ENCODE measurements at regions not wholly inside any gene's neighbourhood (a gene's known extent, or its start where the extent isn't known, plus 50 kb on each side); places are given as distances from the start of the nearest gene placed in this dataset.

DNA sequence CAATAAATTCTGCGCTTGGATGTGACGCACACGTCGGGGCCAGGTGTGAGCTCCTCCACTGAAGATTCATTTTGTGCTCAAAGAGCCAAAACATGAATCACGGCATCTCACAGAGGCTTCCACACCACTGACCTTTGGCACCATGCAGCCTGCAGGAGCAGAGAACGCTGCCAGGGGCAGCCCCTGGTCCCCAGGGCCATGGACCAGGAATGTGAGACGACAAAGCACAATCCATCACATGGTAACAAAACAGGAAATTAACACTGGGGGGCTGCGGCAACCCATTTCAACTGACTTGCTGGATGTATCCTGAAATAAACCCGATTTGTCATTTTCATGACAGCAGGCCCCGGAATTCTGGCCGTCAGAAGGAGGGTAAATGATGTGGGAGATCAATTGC, 167.5 kb upstream of the IGF1R start:
- Histone ChIP-seq H3K27me3 (ENCODE audit: insufficient read depth in 3 of 3, low read length in 2 of 3) (no peaks in the 10 kb centered on the region), H3K27ac (no peak overlapping the region), H3K4me3 (no peak overlapping the region), H3K9me3 (peaks cover 13% of the 10 kb centered on the region), H3K36me3 (ENCODE audit: insufficient read depth in 1 of 2, low read depth in 1 of 2) (no peaks in the 10 kb centered on the region), H3K4me1 (no peaks in the 10 kb centered on the region)
- intact Hi-C loops (cut with DNase I), result no loop called here
- DNase-seq (peak in 1 of 2 donors; percentile 54), ATAC-seq (peak in 1 of 4 donors; percentile 26)
- WGBS, 3 donors, result 46 to 52% (median 48%) methylated on average over 11 of the region's 11 CpGs
- TF ChIP-seq, protein P1, sequence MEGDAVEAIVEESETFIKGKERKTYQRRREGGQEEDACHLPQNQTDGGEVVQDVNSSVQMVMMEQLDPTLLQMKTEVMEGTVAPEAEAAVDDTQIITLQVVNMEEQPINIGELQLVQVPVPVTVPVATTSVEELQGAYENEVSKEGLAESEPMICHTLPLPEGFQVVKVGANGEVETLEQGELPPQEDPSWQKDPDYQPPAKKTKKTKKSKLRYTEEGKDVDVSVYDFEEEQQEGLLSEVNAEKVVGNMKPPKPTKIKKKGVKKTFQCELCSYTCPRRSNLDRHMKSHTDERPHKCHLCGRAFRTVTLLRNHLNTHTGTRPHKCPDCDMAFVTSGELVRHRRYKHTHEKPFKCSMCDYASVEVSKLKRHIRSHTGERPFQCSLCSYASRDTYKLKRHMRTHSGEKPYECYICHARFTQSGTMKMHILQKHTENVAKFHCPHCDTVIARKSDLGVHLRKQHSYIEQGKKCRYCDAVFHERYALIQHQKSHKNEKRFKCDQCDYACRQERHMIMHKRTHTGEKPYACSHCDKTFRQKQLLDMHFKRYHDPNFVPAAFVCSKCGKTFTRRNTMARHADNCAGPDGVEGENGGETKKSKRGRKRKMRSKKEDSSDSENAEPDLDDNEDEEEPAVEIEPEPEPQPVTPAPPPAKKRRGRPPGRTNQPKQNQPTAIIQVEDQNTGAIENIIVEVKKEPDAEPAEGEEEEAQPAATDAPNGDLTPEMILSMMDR (IDR thresholded peaks at IDR 0.05), result no peak

DNA sequence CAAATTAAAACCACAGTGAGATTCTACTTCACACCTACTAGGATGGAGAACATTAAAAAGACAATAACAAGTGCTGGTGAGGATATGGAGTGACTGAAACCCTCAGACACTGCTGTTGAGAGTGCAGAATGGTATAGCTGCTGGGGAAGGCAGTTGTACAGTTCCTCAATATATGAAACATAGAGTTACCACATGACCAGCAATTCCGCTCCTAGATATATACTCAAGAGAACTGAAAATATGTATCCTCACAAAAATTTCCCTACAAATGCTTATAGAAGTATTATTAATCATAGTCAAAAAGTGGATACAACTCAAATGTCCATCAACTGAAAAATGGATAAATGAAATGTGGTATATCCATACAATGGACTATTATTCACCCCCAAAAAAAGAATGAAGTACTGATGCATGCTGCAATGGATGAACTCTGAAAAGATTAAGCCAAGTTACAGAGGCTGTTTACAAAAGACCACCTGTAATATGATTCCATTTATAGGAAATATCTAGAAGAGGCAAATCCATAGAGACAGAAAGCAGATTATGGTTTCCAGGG, 164.7 kb upstream of the IGF1R start:
- H3K4me3 ChIP-seq, result no peak overlapping the region
- H3K36me3 ChIP-seq (ENCODE audit: insufficient read depth in 1 of 2, low read depth in 1 of 2), result no peaks in the 10 kb centered on the region
- no peaks in the 10 kb centered on the region for H3K4me1 ChIP-seq
- intact Hi-C loops (cut with DNase I), result no loop called here
- H3K27ac ChIP-seq, result no peak overlapping the region
- no peak for DNase-seq
- H3K27me3 ChIP-seq (ENCODE audit: insufficient read depth in 3 of 3, low read length in 2 of 3), result no peaks in the 10 kb centered on the region
- TF ChIP-seq, protein P1 (IDR thresholded peaks at IDR 0.05), result no peak
- ATAC-seq, result no peak
- H3K9me3 ChIP-seq, result no peaks in the 10 kb centered on the region
- 94 to 100% (median 97%) methylated on average over 1 of the region's 1 CpG for WGBS, 3 donors

DNA sequence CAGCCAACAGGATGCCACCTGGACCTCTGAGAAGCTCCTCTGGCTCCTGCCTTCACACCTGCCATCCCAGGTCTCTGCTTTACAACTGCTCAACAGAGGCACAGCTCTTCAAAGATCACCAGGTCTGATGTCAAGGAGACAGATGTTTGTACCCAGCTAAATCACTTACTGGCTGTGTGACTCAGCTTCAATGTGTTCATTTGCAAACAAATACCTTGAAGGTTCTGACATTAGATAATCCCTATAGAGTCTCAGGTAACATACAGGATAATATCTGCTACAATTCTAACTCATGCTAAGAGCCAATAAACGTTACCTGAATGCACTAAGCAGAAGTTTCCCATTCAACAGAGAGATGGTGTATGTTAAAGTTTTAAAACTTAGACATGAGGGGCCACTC, 163.4 kb upstream of the IGF1R start:
- WGBS, 3 donors, result 14 to 50% (median 32%) methylated on average over 1 of the region's 1 CpG
- Histone ChIP-seq H3K9me3 (no peaks in the 10 kb centered on the region), H3K4me3 (no peak overlapping the region), H3K36me3 (ENCODE audit: insufficient read depth in 1 of 2, low read depth in 1 of 2) (no peaks in the 10 kb centered on the region), H3K27ac (no peak overlapping the region), H3K4me1 (no peaks in the 10 kb centered on the region), H3K27me3 (ENCODE audit: insufficient read depth in 3 of 3, low read length in 2 of 3) (no peaks in the 10 kb centered on the region)
- ATAC-seq (no peak), DNase-seq (no peak)
- intact Hi-C loops (cut with DNase I), result no loop called here
- TF ChIP-seq, protein P1 (IDR thresholded peaks at IDR 0.05), result no peak

DNA sequence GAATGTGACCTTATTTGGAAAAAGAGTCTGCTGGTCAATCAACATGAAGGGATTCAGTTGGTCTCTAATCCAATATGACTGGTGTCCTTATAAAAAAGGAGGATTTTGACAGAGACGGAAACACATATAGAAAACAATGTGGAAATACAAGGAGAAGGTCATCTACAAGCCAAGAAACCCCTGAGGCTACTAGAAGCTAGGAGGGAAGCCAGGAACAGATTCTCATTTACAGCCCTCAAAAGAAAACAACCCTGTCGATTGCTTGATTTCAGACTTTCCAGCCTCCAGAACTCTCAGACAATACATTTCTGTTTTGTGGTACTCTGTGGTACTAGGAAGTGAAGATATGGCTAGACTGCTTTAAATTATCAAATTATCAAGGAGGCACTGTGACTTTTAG, 162.9 kb upstream of the IGF1R start:
- no peaks in the 10 kb centered on the region for H3K4me1 ChIP-seq
- H3K4me3 ChIP-seq, result no peak overlapping the region
- TF ChIP-seq, protein P1 (IDR thresholded peaks at IDR 0.05), result no peak
- no peaks in the 10 kb centered on the region for H3K36me3 ChIP-seq (ENCODE audit: insufficient read depth in 1 of 2, low read depth in 1 of 2)
- no peak for DNase-seq
- H3K27me3 ChIP-seq (ENCODE audit: insufficient read depth in 3 of 3, low read length in 2 of 3), result no peaks in the 10 kb centered on the region
- intact Hi-C loops (cut with DNase I), result no loop called here
- H3K9me3 ChIP-seq, result no peaks in the 10 kb centered on the region
- WGBS, 3 donors, result 74 to 80% (median 75%) methylated on average over 2 of the region's 2 CpGs
- H3K27ac ChIP-seq, result no peak overlapping the region
- no peak for ATAC-seq

DNA sequence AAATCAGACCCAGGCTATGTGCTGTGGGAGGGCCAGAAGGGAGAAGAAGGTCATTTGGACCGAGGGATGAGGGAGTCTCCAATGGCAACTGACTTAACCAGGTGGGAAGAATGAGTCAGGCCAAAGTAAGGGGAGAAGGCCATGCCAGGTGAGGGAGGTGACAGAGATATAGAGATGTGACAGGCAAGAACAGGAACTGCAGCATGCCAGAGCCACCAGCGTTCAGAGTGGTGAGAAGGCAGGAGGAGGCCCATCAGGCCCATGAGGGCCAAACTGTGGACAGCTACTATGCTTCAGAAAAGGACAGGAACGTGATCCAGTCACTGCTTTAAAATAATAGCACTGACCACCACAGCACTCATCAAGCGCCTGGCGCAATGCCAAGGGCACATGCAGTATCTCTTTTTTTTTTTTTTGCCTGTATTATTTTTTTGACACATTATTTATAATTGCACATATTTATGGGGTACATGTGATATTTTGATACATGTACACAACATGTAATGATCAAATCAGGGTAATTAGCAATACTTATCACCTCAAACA, 154.3 kb upstream of the IGF1R start:
- ATAC-seq, result no peak
- Histone ChIP-seq H3K4me3 (no peak overlapping the region), H3K4me1 (no peaks in the 10 kb centered on the region), H3K9me3 (no peaks in the 10 kb centered on the region), H3K27ac (no peak overlapping the region), H3K36me3 (ENCODE audit: insufficient read depth in 1 of 2, low read depth in 1 of 2) (no peaks in the 10 kb centered on the region), H3K27me3 (ENCODE audit: insufficient read depth in 3 of 3, low read length in 2 of 3) (peaks cover 0 to 3% (median 0%) of the 10 kb centered on the region in 3 donors)
- TF ChIP-seq, protein P1 (IDR thresholded peaks at IDR 0.05), result no peak
- 80 to 90% (median 85%) methylated on average over 5 of the region's 5 CpGs for WGBS, 3 donors
- DNase-seq, result no peak
- intact Hi-C loops (cut with DNase I), result no loop called here

Data from psoas muscle (tissue), 7 donors.